Adrenal gland (tissue), 5 donors: ENCODE measurements at regions not wholly inside any gene's neighbourhood (a gene's known extent, or its start where the extent isn't known, plus 50 kb on each side); places are given as distances from the start of the nearest gene placed in this dataset.

Source experiments
- POLR2A ChIP-seq, 2 donors: fragments of 450-650 bp; IDR thresholded peaks; one replicate each; pipeline ENCODE4 v1.6.1; 2017; ENCODE audit warnings: antibody characterized with exemption in 2 of 2, mild to moderate bottlenecking in 2 of 2, moderate library complexity in 1 of 2
- TF ChIP-seq, protein P1 (sequence below), 6 experiments: fragments of 450-650 bp in 4 of 6; fragments of 200-600 bp in 2 of 6; sonication (generic) in 1 of 6; IDR thresholded peaks; 1 replicate in 5 of 6; 2 replicates in 1 of 6; pipeline versions ENCODE4 v1.5.1 to v1.8.0; 2016 to 2021; ENCODE audit warnings: antibody characterized with exemption in 6 of 6, mild to moderate bottlenecking in 2 of 6, moderate library complexity in 1 of 6
- donor health status: DM: no; HTN: no; CAD: no.

GRCh38 chr10:130882906-130883305 is 428.6 kb downstream of the TCERG1L start:
- TF ChIP-seq, protein P1, sequence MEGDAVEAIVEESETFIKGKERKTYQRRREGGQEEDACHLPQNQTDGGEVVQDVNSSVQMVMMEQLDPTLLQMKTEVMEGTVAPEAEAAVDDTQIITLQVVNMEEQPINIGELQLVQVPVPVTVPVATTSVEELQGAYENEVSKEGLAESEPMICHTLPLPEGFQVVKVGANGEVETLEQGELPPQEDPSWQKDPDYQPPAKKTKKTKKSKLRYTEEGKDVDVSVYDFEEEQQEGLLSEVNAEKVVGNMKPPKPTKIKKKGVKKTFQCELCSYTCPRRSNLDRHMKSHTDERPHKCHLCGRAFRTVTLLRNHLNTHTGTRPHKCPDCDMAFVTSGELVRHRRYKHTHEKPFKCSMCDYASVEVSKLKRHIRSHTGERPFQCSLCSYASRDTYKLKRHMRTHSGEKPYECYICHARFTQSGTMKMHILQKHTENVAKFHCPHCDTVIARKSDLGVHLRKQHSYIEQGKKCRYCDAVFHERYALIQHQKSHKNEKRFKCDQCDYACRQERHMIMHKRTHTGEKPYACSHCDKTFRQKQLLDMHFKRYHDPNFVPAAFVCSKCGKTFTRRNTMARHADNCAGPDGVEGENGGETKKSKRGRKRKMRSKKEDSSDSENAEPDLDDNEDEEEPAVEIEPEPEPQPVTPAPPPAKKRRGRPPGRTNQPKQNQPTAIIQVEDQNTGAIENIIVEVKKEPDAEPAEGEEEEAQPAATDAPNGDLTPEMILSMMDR (IDR thresholded peaks at IDR 0.05) = no peak
- TF ChIP-seq POLR2A (IDR thresholded peaks at IDR 0.05) = no peak
